ENCODE measurements at regions not wholly inside any gene's neighbourhood (a gene's known extent, or its start where the extent isn't known, plus 50 kb on each side); places are given as distances from the start of the nearest gene placed in this dataset.

DNA sequence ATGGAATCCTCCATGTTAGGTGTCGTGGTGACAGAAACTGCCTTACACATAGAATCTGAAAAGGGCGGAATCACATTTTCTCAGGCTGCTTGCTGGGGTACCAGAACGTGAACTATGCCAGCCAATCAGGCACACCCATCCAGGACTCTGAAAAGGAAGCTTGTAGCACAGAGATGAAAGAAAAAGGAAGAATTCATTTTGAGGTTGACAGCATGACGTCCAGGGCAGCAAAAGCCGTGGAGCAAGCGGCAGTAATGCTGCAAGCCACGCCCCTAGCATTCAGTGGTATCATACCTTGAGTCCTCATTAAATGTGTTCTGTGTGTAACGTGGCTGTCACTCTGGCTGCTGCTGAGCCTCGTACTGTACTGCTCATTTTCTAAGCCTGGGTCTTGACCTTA, 304.0 kb downstream of the DYSF start:
- Mint-ChIP-seq H3K27ac (ENCODE audit: unreplicated experiment) (no peak overlapping the region), H3K4me3 (ENCODE audit: unreplicated experiment) (no peak overlapping the region), H3K27me3 (ENCODE audit: unreplicated experiment) (no peaks in the 10 kb centered on the region), H3K4me1 (ENCODE audit: unreplicated experiment) (peaks cover 22% of the 10 kb centered on the region), H3K9me3 (ENCODE audit: unreplicated experiment) (no peaks in the 10 kb centered on the region), H3K36me3 (ENCODE audit: unreplicated experiment) (no peaks in the 10 kb centered on the region)
- no peak for DNase-seq (ENCODE audit: extremely low spot score, unreplicated experiment)
- TF ChIP-seq, protein P1, sequence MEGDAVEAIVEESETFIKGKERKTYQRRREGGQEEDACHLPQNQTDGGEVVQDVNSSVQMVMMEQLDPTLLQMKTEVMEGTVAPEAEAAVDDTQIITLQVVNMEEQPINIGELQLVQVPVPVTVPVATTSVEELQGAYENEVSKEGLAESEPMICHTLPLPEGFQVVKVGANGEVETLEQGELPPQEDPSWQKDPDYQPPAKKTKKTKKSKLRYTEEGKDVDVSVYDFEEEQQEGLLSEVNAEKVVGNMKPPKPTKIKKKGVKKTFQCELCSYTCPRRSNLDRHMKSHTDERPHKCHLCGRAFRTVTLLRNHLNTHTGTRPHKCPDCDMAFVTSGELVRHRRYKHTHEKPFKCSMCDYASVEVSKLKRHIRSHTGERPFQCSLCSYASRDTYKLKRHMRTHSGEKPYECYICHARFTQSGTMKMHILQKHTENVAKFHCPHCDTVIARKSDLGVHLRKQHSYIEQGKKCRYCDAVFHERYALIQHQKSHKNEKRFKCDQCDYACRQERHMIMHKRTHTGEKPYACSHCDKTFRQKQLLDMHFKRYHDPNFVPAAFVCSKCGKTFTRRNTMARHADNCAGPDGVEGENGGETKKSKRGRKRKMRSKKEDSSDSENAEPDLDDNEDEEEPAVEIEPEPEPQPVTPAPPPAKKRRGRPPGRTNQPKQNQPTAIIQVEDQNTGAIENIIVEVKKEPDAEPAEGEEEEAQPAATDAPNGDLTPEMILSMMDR (IDR thresholded peaks at IDR 0.05): no peak

DNA sequence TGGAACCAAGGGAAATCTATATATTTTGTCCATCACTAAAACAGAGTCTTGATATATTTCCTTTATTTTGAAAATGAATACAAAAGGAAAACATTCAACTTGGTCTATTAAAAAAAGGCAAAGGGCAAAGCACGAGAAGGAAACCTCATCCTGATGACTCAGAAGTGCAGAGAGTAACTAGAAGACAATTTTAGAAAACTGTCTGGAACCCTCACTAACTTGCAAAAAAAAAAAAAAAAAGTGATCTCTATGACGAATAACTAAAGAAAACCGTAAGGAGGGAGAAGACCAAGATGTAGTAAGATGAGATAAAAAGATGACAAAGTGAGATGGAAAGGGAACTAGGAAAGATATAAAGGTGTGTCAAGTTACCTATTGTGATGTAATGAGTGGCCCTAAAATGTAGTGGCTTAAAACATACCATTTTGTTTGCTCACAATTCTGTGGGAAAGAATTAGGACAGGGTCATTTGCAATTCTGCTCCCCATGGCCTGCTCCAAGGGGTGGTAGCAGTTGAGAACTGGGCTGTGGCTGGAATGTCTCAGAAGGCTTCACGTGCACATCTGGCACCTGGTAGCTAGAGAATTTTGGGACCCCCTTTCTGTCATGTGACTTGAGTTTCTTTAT, 303.0 kb downstream of the DYSF start:
- H3K36me3 Mint-ChIP-seq (ENCODE audit: unreplicated experiment): no peaks in the 10 kb centered on the region
- peaks cover 8% of the 10 kb centered on the region for H3K9me3 Mint-ChIP-seq (ENCODE audit: unreplicated experiment)
- H3K4me3 Mint-ChIP-seq (ENCODE audit: unreplicated experiment): no peak overlapping the region
- peaks cover 22% of the 10 kb centered on the region for H3K4me1 Mint-ChIP-seq (ENCODE audit: unreplicated experiment)
- H3K27ac Mint-ChIP-seq (ENCODE audit: unreplicated experiment): peak overlapping the region; percentile 38
- TF ChIP-seq, protein P1 (IDR thresholded peaks at IDR 0.05): no peak
- DNase-seq (ENCODE audit: extremely low spot score, unreplicated experiment): no peak
- H3K27me3 Mint-ChIP-seq (ENCODE audit: unreplicated experiment): no peaks in the 10 kb centered on the region

GRCh38 chr2:71751590-71751989, 298.2 kb downstream of the DYSF start:
- no peaks in the 10 kb centered on the region for H3K36me3 Mint-ChIP-seq (ENCODE audit: unreplicated experiment)
- DNase-seq (ENCODE audit: extremely low spot score, unreplicated experiment): no peak
- no peak overlapping the region for H3K4me3 Mint-ChIP-seq (ENCODE audit: unreplicated experiment)
- no peak overlapping the region for H3K27ac Mint-ChIP-seq (ENCODE audit: unreplicated experiment)
- TF ChIP-seq, protein P1 (IDR thresholded peaks at IDR 0.05): no peak
- peaks cover 27% of the 10 kb centered on the region for H3K4me1 Mint-ChIP-seq (ENCODE audit: unreplicated experiment)
- peaks cover 12% of the 10 kb centered on the region for H3K9me3 Mint-ChIP-seq (ENCODE audit: unreplicated experiment)
- H3K27me3 Mint-ChIP-seq (ENCODE audit: unreplicated experiment): no peaks in the 10 kb centered on the region

DNA sequence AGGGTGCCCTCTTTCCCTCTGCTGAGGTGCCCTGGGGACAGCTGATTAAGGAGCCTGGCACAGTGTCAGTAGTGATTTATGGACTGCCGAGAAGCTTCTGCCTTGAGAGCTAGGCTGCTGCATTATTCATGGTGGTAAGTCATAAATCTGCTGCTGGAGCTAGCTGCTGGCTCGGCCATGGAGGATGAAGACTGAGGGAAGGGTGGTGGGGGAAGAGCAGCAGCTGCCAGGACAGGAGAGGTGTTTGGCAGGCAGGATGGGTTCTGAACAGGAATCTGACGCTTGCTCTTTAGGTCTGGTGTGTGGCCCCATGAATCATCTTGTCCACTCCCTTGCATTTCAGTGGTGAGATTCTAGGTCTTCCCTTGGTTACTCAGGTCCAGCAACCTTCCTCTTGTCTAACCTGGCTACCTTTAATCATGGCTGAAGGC, 296.3 kb downstream of the DYSF start:
- TF ChIP-seq, protein P1 (IDR thresholded peaks at IDR 0.05): no peak
- Mint-ChIP-seq H3K36me3 (ENCODE audit: unreplicated experiment) (no peaks in the 10 kb centered on the region), H3K4me3 (ENCODE audit: unreplicated experiment) (no peak overlapping the region), H3K4me1 (ENCODE audit: unreplicated experiment) (peaks cover 16% of the 10 kb centered on the region), H3K27ac (ENCODE audit: unreplicated experiment) (no peak overlapping the region), H3K27me3 (ENCODE audit: unreplicated experiment) (no peaks in the 10 kb centered on the region), H3K9me3 (ENCODE audit: unreplicated experiment) (peaks cover 12% of the 10 kb centered on the region)
- no peak for DNase-seq (ENCODE audit: extremely low spot score, unreplicated experiment)

DNA sequence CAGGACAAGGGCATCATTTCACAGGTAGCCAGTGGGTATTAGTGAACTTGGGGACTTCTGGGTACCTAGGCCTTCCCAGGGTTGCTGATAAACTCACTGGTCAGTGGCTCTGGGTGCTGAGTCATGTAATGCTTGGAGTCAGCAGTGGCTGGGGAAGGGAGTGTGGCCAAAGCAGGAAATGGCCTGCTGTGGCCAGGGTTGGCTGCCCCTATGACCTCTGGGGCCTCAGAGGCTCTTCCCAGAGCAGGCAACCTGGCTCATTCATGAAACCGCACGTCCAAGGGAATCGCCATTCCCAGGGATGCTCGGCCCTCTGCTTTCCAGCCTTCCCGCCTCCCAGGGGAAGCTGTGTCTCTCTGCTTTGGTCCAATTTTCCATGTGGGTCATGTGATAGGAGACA, 294.9 kb downstream of the DYSF start:
- no peak overlapping the region for H3K4me3 Mint-ChIP-seq (ENCODE audit: unreplicated experiment)
- no peaks in the 10 kb centered on the region for H3K27me3 Mint-ChIP-seq (ENCODE audit: unreplicated experiment)
- no peaks in the 10 kb centered on the region for H3K36me3 Mint-ChIP-seq (ENCODE audit: unreplicated experiment)
- peaks cover 24% of the 10 kb centered on the region for H3K4me1 Mint-ChIP-seq (ENCODE audit: unreplicated experiment)
- peaks cover 12% of the 10 kb centered on the region for H3K9me3 Mint-ChIP-seq (ENCODE audit: unreplicated experiment)
- no peak overlapping the region for H3K27ac Mint-ChIP-seq (ENCODE audit: unreplicated experiment)
- DNase-seq (ENCODE audit: extremely low spot score, unreplicated experiment): no peak
- TF ChIP-seq, protein P1 (IDR thresholded peaks at IDR 0.05): no peak

All from osteocyte (in vitro differentiated cells).